MM.1S (cell line): ENCODE measurements at regions not wholly inside any gene's neighbourhood (a gene's known extent, or its start where the extent isn't known, plus 50 kb on each side); places are given as distances from the start of the nearest gene placed in this dataset.

Experiments
- DNase-seq: peaks from one replicate; pipeline ENCODE4 v3.0.0-alpha.2; 2015
- H2AFZ ChIP-seq: fragments of 300-600 bp; sonication (generic); 2 replicates; pipeline ENCODE4 v1.6.0; 2016; ENCODE audit warnings: antibody characterized with exemption, low read length
- H3F3A ChIP-seq: fragments of 300-600 bp; sonication (generic); 2 replicates; pipeline ENCODE4 v1.6.1; 2016; ENCODE audit warnings: mild to moderate bottlenecking, antibody characterized with exemption, low read length, moderate library complexity, mixed read lengths; ENCODE audit not compliant: insufficient read depth
- H3K27ac ChIP-seq: fragments of 300-600 bp; sonication (generic); 2 replicates; pipeline ENCODE4 v1.5.1; 2016; ENCODE audit warnings: mild to moderate bottlenecking, low read length
- H3K27me3 ChIP-seq: fragments of 300-600 bp; sonication (generic); replicated peaks from 2 replicates; pipeline ENCODE4 v1.6.0; 2016; ENCODE audit warnings: low read length; ENCODE audit not compliant: insufficient read depth
- H3K36me3 ChIP-seq: fragments of 300-600 bp; sonication (generic); replicated peaks from 2 replicates; pipeline ENCODE4 v1.6.1; 2016; ENCODE audit warnings: mild to moderate bottlenecking, low read length, mixed read lengths; ENCODE audit not compliant: insufficient read depth
- H3K4me1 ChIP-seq: fragments of 300-600 bp; sonication (generic); 2 replicates; pipeline ENCODE4 v1.6.1; 2016; ENCODE audit warnings: low read length, mixed read lengths
- H3K4me2 ChIP-seq: fragments of 300-600 bp; sonication (generic); 2 replicates; pipeline ENCODE4 v1.6.0; 2016; ENCODE audit warnings: low read depth, low read length
- H3K4me3 ChIP-seq: fragments of 300-600 bp; sonication (generic); 2 replicates; pipeline ENCODE4 v1.5.1; 2016; ENCODE audit warnings: low read length, mixed read lengths
- H3K79me2 ChIP-seq: fragments of 300-600 bp; sonication (generic); 2 replicates; pipeline ENCODE4 v1.6.1; 2016; ENCODE audit warnings: mixed run types, low read length, mixed read lengths
- H3K9ac ChIP-seq: fragments of 300-600 bp; sonication (generic); 2 replicates; pipeline ENCODE4 v1.6.1; 2016; ENCODE audit warnings: low read length, mixed read lengths
- H3K9me2 ChIP-seq: fragments of 300-600 bp; sonication (generic); replicated peaks from 2 replicates; pipeline ENCODE4 v1.6.1; 2016; ENCODE audit warnings: mild to moderate bottlenecking, low read length, mixed read lengths; ENCODE audit not compliant: insufficient read depth
- H3K9me3 ChIP-seq: fragments of 300-600 bp; sonication (generic); replicated peaks from 2 replicates; pipeline ENCODE4 v1.6.1; 2016; ENCODE audit warnings: mild to moderate bottlenecking, low read length, mixed read lengths; ENCODE audit not compliant: insufficient read depth
- H4K20me1 ChIP-seq: fragments of 300-600 bp; sonication (generic); 2 replicates; pipeline ENCODE4 v1.6.1; 2016; ENCODE audit warnings: mild to moderate bottlenecking, low read length, moderate library complexity, mixed read lengths; ENCODE audit not compliant: insufficient read depth
- EZH2 ChIP-seq: fragments of 300-600 bp; sonication (generic); optimal IDR thresholded peaks from 2 replicates; pipeline ENCODE3; 2017; ENCODE audit warnings: low read depth, mild to moderate bottlenecking, antibody characterized with exemption, low read length, mixed read lengths
- EZH2phosphoT487 ChIP-seq: fragments of 300-600 bp; sonication (generic); IDR thresholded peaks from 2 replicates; pipeline ENCODE4 v1.6.1; 2018; ENCODE audit warnings: antibody characterized with exemption, low read length
- TF ChIP-seq, protein P1 (sequence below): fragments of 300-600 bp; sonication (generic); IDR thresholded peaks from 2 replicates; pipeline ENCODE4 v1.5.1; 2016; ENCODE audit warnings: antibody characterized with exemption, low read length, mixed read lengths

DNA sequence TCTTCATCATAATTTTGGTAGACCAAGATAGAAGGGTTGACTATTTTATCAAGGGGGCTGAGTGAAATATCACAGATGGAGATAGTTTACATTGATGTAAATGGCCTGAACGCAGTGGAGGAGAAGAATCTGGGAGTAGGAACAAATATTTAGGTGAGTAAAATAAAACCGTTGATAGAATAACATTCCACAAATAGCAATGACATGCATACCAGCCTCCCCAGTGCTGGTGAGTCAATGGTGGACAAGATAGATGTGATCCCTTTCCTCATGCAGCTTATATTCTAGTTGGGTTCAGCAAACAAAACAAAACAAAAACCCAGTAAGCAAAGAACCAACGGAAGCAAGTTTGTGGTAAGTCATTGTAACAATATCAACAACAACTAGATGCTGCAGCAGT, 385.2 kb downstream of the FAM170A start:
- H3K4me2 ChIP-seq: no peak overlapping the region

DNA sequence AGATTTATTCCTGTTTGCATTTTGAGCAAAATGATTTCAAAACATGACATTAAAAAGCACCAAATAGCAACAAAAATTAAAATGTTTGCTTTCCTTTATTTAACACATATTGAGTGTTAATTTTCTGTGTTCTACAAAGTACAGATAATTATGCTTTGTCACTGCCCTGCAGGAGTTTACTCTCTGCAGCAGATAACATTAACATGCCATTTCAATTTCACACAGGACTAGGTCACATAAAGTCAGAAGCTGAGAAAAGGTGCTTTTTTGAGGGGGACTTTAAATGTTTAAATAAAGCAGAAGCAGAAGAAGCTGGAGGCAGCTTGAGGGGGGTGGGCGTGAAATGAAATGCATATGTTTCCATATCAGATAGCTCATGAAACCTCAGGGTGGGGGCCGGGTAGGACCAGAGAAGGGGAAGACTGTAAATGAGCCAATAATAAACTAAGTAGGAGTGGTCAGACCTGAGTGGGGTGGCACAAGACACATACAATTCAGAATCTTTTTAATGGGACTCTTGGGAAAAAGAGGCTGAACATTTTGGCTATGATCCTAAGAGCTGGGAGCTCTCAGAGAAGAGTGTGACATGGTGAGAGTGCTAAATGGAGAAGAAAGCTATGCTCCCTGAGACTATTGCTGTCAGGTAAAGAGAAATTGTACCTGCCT, 387.5 kb downstream of the FAM170A start:
- Histone ChIP-seq H3K36me3 (no peaks in the 10 kb centered on the region), H3K4me2 (no peak overlapping the region), H2AFZ (no peak overlapping the region), H3K9ac (no peak overlapping the region), H3K9me3 (no peaks in the 10 kb centered on the region), H3K9me2 (no peaks in the 10 kb centered on the region), H3K4me3 (no peak overlapping the region), H3K4me1 (no peaks in the 10 kb centered on the region), H3K27ac (no peak overlapping the region), H3K79me2 (no peaks in the 10 kb centered on the region), H4K20me1 (no peaks in the 10 kb centered on the region), H3F3A (no peaks in the 10 kb centered on the region), H3K27me3 (no peaks in the 10 kb centered on the region)
- no peak for DNase-seq
- no peak for TF ChIP-seq EZH2
- TF ChIP-seq, protein P1, sequence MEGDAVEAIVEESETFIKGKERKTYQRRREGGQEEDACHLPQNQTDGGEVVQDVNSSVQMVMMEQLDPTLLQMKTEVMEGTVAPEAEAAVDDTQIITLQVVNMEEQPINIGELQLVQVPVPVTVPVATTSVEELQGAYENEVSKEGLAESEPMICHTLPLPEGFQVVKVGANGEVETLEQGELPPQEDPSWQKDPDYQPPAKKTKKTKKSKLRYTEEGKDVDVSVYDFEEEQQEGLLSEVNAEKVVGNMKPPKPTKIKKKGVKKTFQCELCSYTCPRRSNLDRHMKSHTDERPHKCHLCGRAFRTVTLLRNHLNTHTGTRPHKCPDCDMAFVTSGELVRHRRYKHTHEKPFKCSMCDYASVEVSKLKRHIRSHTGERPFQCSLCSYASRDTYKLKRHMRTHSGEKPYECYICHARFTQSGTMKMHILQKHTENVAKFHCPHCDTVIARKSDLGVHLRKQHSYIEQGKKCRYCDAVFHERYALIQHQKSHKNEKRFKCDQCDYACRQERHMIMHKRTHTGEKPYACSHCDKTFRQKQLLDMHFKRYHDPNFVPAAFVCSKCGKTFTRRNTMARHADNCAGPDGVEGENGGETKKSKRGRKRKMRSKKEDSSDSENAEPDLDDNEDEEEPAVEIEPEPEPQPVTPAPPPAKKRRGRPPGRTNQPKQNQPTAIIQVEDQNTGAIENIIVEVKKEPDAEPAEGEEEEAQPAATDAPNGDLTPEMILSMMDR: no peak
- no peak for TF ChIP-seq EZH2phosphoT487

More for the DNA sequence above, 385.2 kb downstream of the FAM170A start:
- TF ChIP-seq EZH2phosphoT487 (no peak), EZH2 (no peak)
- TF ChIP-seq, protein P1: no peak
- Histone ChIP-seq H3K9ac (no peak overlapping the region), H3K4me3 (no peak overlapping the region), H3K79me2 (no peaks in the 10 kb centered on the region), H3K9me3 (no peaks in the 10 kb centered on the region), H3K36me3 (no peaks in the 10 kb centered on the region), H4K20me1 (no peaks in the 10 kb centered on the region), H3K27ac (no peak overlapping the region), H3K27me3 (no peaks in the 10 kb centered on the region), H3K4me1 (no peaks in the 10 kb centered on the region), H3F3A (no peaks in the 10 kb centered on the region), H2AFZ (no peak overlapping the region), H3K9me2 (no peaks in the 10 kb centered on the region)
- DNase-seq: no peak

DNA sequence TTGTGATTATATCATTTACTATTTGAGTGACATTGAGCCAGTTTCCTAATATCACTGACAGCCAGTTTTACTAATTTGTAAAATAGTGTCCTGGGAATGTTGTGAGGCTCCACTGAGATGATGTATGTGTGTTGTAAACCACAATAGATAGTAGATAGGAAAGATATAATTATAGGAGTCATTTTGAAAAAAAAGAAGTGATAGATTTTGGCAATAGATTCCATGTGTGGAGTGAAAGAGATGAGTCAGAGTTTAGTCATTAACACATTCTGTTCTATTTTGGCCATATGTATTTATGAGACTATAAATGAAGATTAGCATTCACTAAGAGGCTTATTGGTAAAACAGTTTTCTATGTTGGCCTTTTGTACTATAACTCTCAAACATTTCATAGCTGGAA, 388.2 kb downstream of the FAM170A start:
- no peaks in the 10 kb centered on the region for H3K36me3 ChIP-seq
- H3K9me3 ChIP-seq: no peaks in the 10 kb centered on the region
- TF ChIP-seq EZH2phosphoT487 (no peak), EZH2 (no peak)
- TF ChIP-seq, protein P1: no peak
- H3K9me2 ChIP-seq: no peaks in the 10 kb centered on the region
- no peaks in the 10 kb centered on the region for H4K20me1 ChIP-seq
- no peak overlapping the region for H2AFZ ChIP-seq
- H3K27ac ChIP-seq: no peak overlapping the region
- no peak overlapping the region for H3K4me3 ChIP-seq
- H3K4me1 ChIP-seq: no peaks in the 10 kb centered on the region
- no peaks in the 10 kb centered on the region for H3F3A ChIP-seq
- H3K27me3 ChIP-seq: no peaks in the 10 kb centered on the region
- no peak for DNase-seq
- H3K9ac ChIP-seq: no peak overlapping the region
- no peak overlapping the region for H3K4me2 ChIP-seq
- no peaks in the 10 kb centered on the region for H3K79me2 ChIP-seq
